ENCODE measurements at regions not wholly inside any gene's neighbourhood (a gene's known extent, or its start where the extent isn't known, plus 50 kb on each side); places are given as distances from the start of the nearest gene placed in this dataset.
"Not testable (repeated sequence)": the region's sequence is repeated elsewhere in the genome, so short reads cannot be mapped to it uniquely, and the experiment has no call there.

GRCh38 chr13:44131069-44131614 lies 242.5 kb upstream of the SERP2 start:
- DNase-seq: no peak

GRCh38 chr13:44132710-44133109 lies 240.9 kb upstream of the SERP2 start:
- DNase-seq: no peak

- no peak for DNase-seq
These were observed 240.0 kb upstream of the SERP2 start for GRCh38 chr13:44133626-44134025.

- no peak for DNase-seq
These were observed 238.1 kb upstream of the SERP2 start for GRCh38 chr13:44135566-44135965.

- DNase-seq: no peak
These were observed 236.8 kb upstream of the SERP2 start for GRCh38 chr13:44136696-44137268.

GRCh38 chr13:44137466-44137865 lies 236.2 kb upstream of the SERP2 start:
- no peak for DNase-seq

GRCh38 chr13:44140146-44140545 lies 233.5 kb upstream of the SERP2 start:
- DNase-seq: no peak

GRCh38 chr13:44140888-44141724 lies 232.5 kb upstream of the SERP2 start:
- DNase-seq: no peak

- peak; percentile 93 for DNase-seq
These were observed 231.7 kb upstream of the SERP2 start for GRCh38 chr13:44141725-44142539.

GRCh38 chr13:44142540-44142867 lies 231.1 kb upstream of the SERP2 start:
- no peak for DNase-seq

- no peak for DNase-seq
These were observed 230.5 kb upstream of the SERP2 start for GRCh38 chr13:44142941-44143665.

GRCh38 chr13:44146138-44146537 lies 227.5 kb upstream of the SERP2 start:
- DNase-seq: no peak

GRCh38 chr13:44147233-44147632 lies 226.4 kb upstream of the SERP2 start:
- DNase-seq: no peak

GRCh38 chr13:44147648-44148047 lies 226.0 kb upstream of the SERP2 start:
- DNase-seq: no peak

GRCh38 chr13:44148159-44148914 lies 225.3 kb upstream of the SERP2 start:
- no peak for DNase-seq

GRCh38 chr13:44149231-44149630 lies 224.4 kb upstream of the SERP2 start:
- DNase-seq: not testable (repeated sequence)

- DNase-seq: no peak
These were observed 223.8 kb upstream of the SERP2 start for GRCh38 chr13:44149821-44150220.

GRCh38 chr13:44151474-44151873 lies 222.2 kb upstream of the SERP2 start:
- DNase-seq: no peak

GRCh38 chr13:44153496-44153895 lies 220.1 kb upstream of the SERP2 start:
- no peak for DNase-seq

GRCh38 chr13:44155422-44156293 lies 218.0 kb upstream of the SERP2 start:
- DNase-seq: no peak

- DNase-seq: no peak
These were observed 217.3 kb upstream of the SERP2 start for GRCh38 chr13:44156294-44156658.
